ENCODE measurements at regions not wholly inside any gene's neighbourhood (a gene's known extent, or its start where the extent isn't known, plus 50 kb on each side); places are given as distances from the start of the nearest gene placed in this dataset.
"Not testable (repeated sequence)": the region's sequence is repeated elsewhere in the genome, so short reads cannot be mapped to it uniquely, and the experiment has no call there.

DNA sequence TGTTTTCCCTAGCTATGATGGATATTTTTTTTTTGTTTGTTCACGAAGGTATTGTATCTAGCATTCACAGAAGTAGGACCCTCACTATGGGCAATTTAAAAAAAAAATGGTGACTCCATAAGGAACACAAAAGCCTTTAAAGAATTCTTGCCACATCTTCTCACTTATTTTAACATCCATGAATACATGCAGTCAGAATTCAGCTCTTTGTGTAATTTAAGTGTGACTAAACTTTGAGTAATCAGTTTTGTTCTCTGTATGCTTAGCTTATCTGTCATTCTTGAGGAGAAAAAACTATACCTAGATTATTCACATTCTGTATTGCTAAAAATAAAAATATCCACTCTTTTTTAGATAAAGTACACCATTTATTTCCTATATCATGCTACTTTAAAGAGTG, 313.2 kb upstream of the KCND2 start:
- TF ChIP-seq, protein P1, sequence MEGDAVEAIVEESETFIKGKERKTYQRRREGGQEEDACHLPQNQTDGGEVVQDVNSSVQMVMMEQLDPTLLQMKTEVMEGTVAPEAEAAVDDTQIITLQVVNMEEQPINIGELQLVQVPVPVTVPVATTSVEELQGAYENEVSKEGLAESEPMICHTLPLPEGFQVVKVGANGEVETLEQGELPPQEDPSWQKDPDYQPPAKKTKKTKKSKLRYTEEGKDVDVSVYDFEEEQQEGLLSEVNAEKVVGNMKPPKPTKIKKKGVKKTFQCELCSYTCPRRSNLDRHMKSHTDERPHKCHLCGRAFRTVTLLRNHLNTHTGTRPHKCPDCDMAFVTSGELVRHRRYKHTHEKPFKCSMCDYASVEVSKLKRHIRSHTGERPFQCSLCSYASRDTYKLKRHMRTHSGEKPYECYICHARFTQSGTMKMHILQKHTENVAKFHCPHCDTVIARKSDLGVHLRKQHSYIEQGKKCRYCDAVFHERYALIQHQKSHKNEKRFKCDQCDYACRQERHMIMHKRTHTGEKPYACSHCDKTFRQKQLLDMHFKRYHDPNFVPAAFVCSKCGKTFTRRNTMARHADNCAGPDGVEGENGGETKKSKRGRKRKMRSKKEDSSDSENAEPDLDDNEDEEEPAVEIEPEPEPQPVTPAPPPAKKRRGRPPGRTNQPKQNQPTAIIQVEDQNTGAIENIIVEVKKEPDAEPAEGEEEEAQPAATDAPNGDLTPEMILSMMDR (IDR thresholded peaks at IDR 0.05; ENCODE audit: extremely low read depth, insufficient read depth, missing control alignments): no peak
- no peak for DNase-seq (ENCODE audit: low spot score)
- in situ Hi-C loops (cut with MboI; ENCODE audit: low pct_unique_long_range_greater_than_20kb, low sequenced_read_pairs, unreplicated experiment): no loop called here

DNA sequence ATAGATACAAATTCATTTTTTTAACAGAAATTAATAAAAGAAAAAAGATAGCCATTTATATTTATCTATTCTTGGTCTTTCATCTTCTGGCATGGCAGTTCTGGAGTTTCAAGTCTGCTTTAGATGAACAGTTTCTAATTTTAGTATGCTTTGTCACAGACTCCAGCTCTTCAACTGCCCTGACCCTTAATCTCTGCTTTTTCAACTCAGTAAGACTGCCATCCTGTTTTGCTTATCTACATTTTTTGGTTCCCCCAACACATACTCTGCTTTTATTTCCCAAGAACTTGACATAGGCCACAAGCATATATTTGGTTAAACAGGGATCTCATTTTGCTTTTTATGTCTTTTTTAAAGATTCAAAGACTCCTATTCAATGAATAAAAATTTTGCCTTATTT, 309.3 kb upstream of the KCND2 start:
- no peak for DNase-seq (ENCODE audit: low spot score)
- in situ Hi-C loops (cut with MboI; ENCODE audit: low pct_unique_long_range_greater_than_20kb, low sequenced_read_pairs, unreplicated experiment): no loop called here
- TF ChIP-seq, protein P1 (IDR thresholded peaks at IDR 0.05; ENCODE audit: extremely low read depth, insufficient read depth, missing control alignments): no peak

DNA sequence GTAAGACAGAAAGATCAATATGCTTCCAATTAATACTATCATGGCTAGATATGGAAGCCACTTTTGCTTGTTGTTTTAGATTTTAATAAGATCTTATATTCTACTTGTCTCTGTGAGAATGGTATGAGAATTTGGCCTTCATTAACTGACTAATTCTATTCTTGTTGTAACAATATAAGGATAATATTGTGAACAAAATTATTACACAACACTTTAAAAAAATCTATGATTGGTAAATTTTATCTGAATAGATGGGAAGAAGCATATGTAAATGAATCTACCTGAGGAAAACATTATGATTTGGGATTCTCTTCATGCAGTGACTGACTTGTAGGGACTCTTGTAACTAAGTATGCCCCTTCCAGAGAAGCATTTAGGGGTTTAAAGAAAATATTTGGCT, 308.9 kb upstream of the KCND2 start:
- TF ChIP-seq, protein P1 (IDR thresholded peaks at IDR 0.05; ENCODE audit: extremely low read depth, insufficient read depth, missing control alignments): no peak
- no peak for DNase-seq (ENCODE audit: low spot score)
- in situ Hi-C loops (cut with MboI; ENCODE audit: low pct_unique_long_range_greater_than_20kb, low sequenced_read_pairs, unreplicated experiment): no loop called here

DNA sequence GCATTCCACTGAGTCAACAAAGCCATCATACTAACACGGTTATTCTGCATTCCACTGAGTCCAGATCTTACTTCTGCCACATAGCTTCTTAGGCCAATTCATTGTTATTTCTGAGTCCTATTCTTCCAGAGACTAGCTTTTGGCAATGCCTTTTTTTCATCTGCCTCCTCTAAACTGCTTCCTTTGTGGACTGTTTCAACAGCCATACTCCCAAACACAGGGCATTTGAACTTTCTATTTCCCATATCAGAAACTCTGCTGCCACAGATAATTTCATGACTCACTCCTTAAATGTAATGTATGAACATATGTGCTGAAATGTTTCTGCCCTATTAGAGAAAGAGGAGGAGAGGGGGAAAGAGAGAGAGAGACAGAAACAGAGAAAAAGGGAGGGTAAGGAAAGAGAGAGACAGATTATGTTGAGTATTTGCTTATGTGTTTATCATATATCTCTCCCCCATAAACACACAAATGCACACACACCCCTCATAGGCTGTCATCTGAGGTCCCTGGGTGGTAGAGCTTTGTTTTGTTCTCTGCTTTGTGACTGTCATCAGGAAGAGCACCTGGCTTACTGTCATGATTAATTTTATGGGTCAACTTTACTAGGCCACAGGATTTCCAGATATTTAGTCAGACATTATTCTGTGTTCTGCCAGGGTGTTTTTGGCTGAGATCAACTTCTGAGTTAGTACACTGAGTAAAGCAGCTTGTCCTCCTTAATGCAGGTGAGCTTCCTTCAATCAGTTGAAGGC, 308.0 kb upstream of the KCND2 start:
- in situ Hi-C loops (cut with MboI; ENCODE audit: low pct_unique_long_range_greater_than_20kb, low sequenced_read_pairs, unreplicated experiment): no loop called here
- TF ChIP-seq, protein P1 (IDR thresholded peaks at IDR 0.05; ENCODE audit: extremely low read depth, insufficient read depth, missing control alignments): no peak
- DNase-seq (ENCODE audit: low spot score): no peak

DNA sequence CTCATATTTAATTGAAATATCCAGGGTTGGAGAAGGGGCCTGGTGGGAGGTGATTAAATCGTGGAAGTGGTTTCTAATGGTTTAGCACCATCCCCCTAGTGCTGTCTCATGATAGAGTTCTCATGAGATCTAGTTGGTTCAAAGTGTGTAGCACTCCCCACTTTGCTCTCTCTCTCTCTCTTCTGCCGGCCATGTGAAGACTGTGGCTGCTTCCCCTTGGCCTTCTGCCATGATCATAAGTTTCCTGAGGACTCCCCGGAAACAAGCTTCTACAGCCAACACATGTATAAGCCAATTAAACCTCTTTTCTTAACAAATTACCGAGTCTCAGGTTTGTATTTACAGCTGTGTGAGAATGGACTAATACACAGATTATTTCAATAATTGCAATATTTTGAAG, 305.8 kb upstream of the KCND2 start:
- TF ChIP-seq, protein P1 (IDR thresholded peaks at IDR 0.05; ENCODE audit: extremely low read depth, insufficient read depth, missing control alignments): no peak
- DNase-seq (ENCODE audit: low spot score): no peak
- in situ Hi-C loops (cut with MboI; ENCODE audit: low pct_unique_long_range_greater_than_20kb, low sequenced_read_pairs, unreplicated experiment): no loop called here

DNA sequence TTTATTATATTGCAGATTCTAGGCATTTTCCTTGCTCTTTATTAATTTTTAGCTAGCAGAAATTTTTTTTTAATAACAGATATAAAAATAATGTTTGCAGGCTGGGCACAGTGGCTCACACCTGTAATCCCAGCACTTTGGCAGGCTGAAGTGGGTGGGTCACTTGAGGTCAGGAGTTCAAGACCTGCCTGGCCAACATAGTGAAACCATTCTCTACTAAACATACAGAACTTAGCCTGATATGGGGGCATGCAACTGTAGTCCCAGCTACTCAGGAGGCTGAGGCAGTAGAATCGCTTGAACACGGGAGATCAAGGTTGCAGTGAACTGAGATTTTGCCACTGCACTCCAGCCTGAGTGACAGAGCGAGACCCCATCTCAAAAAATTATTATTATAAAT, 304.6 kb upstream of the KCND2 start:
- in situ Hi-C loops (cut with MboI; ENCODE audit: low pct_unique_long_range_greater_than_20kb, low sequenced_read_pairs, unreplicated experiment); DNase-seq (ENCODE audit: low spot score): not testable (repeated sequence)

DNA sequence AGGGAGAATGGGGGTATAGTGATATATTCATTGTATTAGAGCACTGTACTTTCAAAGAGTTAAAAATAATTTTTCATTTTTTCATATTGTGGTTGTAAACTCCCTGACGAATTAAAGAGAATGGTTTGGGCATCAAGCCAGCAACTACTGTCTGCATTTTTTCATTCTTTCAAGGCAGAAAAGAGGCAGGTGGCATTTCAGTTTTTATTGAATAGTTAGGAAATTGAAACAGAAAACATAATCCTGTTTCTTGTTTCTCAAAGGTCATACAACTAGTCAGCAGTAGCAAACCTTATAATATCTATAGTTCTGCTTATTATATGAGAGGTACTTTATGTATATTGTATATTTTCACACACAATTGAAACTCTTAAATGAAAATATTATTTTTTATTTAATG, 303.9 kb upstream of the KCND2 start:
- TF ChIP-seq, protein P1 (IDR thresholded peaks at IDR 0.05; ENCODE audit: extremely low read depth, insufficient read depth, missing control alignments): no peak
- no peak for DNase-seq (ENCODE audit: low spot score)
- in situ Hi-C loops (cut with MboI; ENCODE audit: low pct_unique_long_range_greater_than_20kb, low sequenced_read_pairs, unreplicated experiment): no loop called here

Measured in GM13977 (cell line).